ENCODE measurements at regions not wholly inside any gene's neighbourhood (a gene's known extent, or its start where the extent isn't known, plus 50 kb on each side); places are given as distances from the start of the nearest gene placed in this dataset.
"Not testable (repeated sequence)": the region's sequence is repeated elsewhere in the genome, so short reads cannot be mapped to it uniquely, and the experiment has no call there.

DNA sequence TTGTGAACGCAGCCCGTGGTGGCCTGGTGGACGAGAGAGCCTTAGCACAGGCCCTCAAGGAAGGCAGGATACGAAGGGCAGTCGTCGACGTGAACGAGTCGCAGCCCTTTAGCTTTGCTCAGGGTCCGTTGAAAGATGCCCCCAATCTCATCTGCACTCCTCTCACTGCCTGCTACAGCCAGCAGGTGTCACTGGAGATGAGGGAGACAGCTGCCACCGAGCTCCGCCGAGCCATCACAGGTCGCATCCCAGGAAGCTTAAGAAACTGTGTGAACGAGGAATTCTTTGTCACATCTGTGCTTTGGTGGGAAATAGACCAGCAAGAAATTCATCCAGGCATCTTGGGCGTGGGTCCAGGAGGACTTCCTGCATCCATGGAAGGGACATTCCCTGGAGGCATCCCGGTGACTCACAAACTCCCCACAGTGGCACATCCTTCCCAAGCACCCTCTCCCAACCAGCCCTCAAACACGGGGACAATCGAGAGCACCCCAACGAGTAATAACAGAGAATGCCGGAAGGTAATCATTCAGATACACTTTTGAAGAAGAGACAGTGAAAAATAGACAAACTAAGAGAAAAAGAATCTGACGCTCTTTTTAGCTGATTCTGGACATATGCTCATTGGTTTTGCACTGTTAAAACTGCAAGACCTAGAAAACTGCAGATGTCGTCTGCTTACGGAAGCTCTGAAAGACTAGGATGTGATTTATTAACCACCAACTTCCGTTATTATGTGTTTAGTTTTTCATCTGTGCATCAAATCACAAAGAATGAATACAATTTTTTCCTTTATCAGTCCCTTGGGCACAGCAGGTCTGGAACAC, 3391.3 kb upstream of the TPTE start:
- in situ Hi-C loops (cut with MboI; ENCODE audit: low pct_unique_long_range_greater_than_20kb in 2 of 9, low sequenced_read_pairs in 9 of 9, unreplicated experiment in 9 of 9); H3K27ac ChIP-seq; H3K4me1 ChIP-seq (replicated peaks in 1 of 2); H3K4me3 ChIP-seq: not testable (repeated sequence)
- WGBS, 10 experiments, result no CpG with 5 or more reads among the region's 25 CpGs
- peak in 4 of 8 experiments; percentile 56 to 88 (median 66) for ATAC-seq (replicated peaks in 6 of 8)
